ENCODE measurements at regions not wholly inside any gene's neighbourhood (a gene's known extent, or its start where the extent isn't known, plus 50 kb on each side); places are given as distances from the start of the nearest gene placed in this dataset.

- TF ChIP-seq CTCF (IDR thresholded peaks at IDR 0.05), result no peak
- TF ChIP-seq POLR2A (IDR thresholded peaks at IDR 0.05), result no peak
- TF ChIP-seq EP300 (IDR thresholded peaks at IDR 0.05), result no peak
- TF ChIP-seq POLR2AphosphoS5 (IDR thresholded peaks at IDR 0.05), result no peak
Measured at GRCh38 chr2:195471163-195471562, 185.9 kb upstream of the SLC39A10 start.

DNA sequence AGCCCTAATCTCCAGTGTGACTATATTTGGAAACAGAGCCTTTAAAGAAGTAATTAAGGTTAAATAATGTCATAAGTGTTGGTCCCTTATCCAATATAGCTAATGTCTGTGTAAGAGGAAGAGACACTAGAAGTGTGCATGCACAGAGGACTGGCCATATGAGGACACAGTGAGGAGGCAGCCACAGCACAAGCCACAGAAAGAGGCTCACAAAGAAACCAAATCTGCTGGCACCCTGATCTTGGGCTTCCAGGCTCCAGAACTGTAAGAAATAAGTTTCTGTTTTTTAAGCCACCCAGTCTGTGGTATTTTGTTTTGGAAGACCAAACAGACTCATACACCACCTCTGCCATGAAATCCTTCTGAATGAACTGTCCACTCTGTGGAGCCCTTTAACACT, 186.4 kb upstream of the SLC39A10 start:
- peaks cover 7% of the 10 kb centered on the region for H3K9me3 ChIP-seq
- no peak overlapping the region for H3K27ac ChIP-seq
- H3K36me3 ChIP-seq, result no peaks in the 10 kb centered on the region
- DNase-seq (ENCODE audit: low spot score in 2 of 2), result no peak
- no peak overlapping the region for H3K4me3 ChIP-seq
- TF ChIP-seq POLR2A (IDR thresholded peaks at IDR 0.05), result no peak
- no peak for TF ChIP-seq POLR2AphosphoS5 (IDR thresholded peaks at IDR 0.05)
- TF ChIP-seq CTCF (IDR thresholded peaks at IDR 0.05), result no peak
- no peak for TF ChIP-seq EP300 (IDR thresholded peaks at IDR 0.05)
- H3K4me1 ChIP-seq, result no peaks in the 10 kb centered on the region
- no peaks in the 10 kb centered on the region for H3K27me3 ChIP-seq

More at GRCh38 chr2:195471163-195471562, 185.9 kb upstream of the SLC39A10 start:
- 84% methylated on average over 2 of the region's 2 CpGs for WGBS
- no peak for DNase-seq (ENCODE audit: low spot score in 2 of 2)
- no peak overlapping the region for H3K4me3 ChIP-seq
- H3K27ac ChIP-seq, result no peak overlapping the region
- H3K27me3 ChIP-seq, result no peaks in the 10 kb centered on the region
- no peaks in the 10 kb centered on the region for H3K36me3 ChIP-seq
- H3K4me1 ChIP-seq, result no peaks in the 10 kb centered on the region
- peaks cover 4% of the 10 kb centered on the region for H3K9me3 ChIP-seq

- Histone ChIP-seq H3K4me1 (no peaks in the 10 kb centered on the region), H3K36me3 (no peaks in the 10 kb centered on the region), H3K9me3 (peaks cover 7% of the 10 kb centered on the region), H3K4me3 (no peak overlapping the region), H3K27me3 (no peaks in the 10 kb centered on the region), H3K27ac (no peak overlapping the region)
- no peak for DNase-seq (ENCODE audit: low spot score in 2 of 2)
- WGBS, result 96% methylated on average over 2 of the region's 2 CpGs
- no peak for TF ChIP-seq EP300 (IDR thresholded peaks at IDR 0.05)
- TF ChIP-seq POLR2AphosphoS5 (IDR thresholded peaks at IDR 0.05), result no peak
- TF ChIP-seq POLR2A (IDR thresholded peaks at IDR 0.05), result no peak
- TF ChIP-seq CTCF (IDR thresholded peaks at IDR 0.05), result no peak
Measured at GRCh38 chr2:195468771-195469170, 188.3 kb upstream of the SLC39A10 start.

- peaks cover 7% of the 10 kb centered on the region for H3K9me3 ChIP-seq
- no peak overlapping the region for H3K27ac ChIP-seq
- H3K4me1 ChIP-seq, result no peaks in the 10 kb centered on the region
- no peak for TF ChIP-seq POLR2A (IDR thresholded peaks at IDR 0.05)
- TF ChIP-seq EP300 (IDR thresholded peaks at IDR 0.05), result no peak
- TF ChIP-seq POLR2AphosphoS5 (IDR thresholded peaks at IDR 0.05), result no peak
- no peak for TF ChIP-seq CTCF (IDR thresholded peaks at IDR 0.05)
- H3K36me3 ChIP-seq, result no peaks in the 10 kb centered on the region
- H3K4me3 ChIP-seq, result no peak overlapping the region
- no peaks in the 10 kb centered on the region for H3K27me3 ChIP-seq
- DNase-seq (ENCODE audit: low spot score in 2 of 2), result no peak
Measured at GRCh38 chr2:195466427-195466826, 190.6 kb upstream of the SLC39A10 start.

DNA sequence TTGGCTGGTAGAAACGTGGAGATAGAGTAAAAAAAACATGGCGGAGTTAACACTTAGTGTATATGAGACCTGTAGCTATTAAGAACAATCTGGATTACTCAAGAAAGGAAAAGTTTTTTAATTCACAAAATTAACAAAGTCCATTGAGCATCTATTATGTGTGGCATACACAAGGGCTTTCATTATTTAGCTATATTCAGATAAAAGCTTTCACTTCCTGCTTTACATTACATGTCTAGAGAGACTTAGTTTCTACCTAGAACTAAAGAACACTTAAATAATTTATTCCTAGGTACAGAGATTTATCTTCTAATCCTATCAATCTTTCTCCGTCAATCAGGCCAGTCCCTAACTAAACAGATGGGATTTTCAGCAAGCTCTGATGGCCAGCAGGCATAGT, 196.0 kb upstream of the SLC39A10 start:
- H3K4me3 ChIP-seq, result no peak overlapping the region
- WGBS, result 58% methylated on average over 3 of the region's 3 CpGs
- no peaks in the 10 kb centered on the region for H3K4me1 ChIP-seq
- TF ChIP-seq CTCF (IDR thresholded peaks at IDR 0.05) (no peak), EP300 (IDR thresholded peaks at IDR 0.05) (no peak), POLR2AphosphoS5 (IDR thresholded peaks at IDR 0.05) (no peak), POLR2A (IDR thresholded peaks at IDR 0.05) (no peak)
- no peak for DNase-seq (ENCODE audit: low spot score in 2 of 2)
- no peaks in the 10 kb centered on the region for H3K36me3 ChIP-seq
- no peaks in the 10 kb centered on the region for H3K27me3 ChIP-seq
- H3K27ac ChIP-seq, result no peak overlapping the region
- peaks cover under 1% of the 10 kb centered on the region for H3K9me3 ChIP-seq

All from suprapubic skin (tissue), 4 donors.